A172 (cell line): ENCODE measurements at regions not wholly inside any gene's neighbourhood (a gene's known extent, or its start where the extent isn't known, plus 50 kb on each side); places are given as distances from the start of the nearest gene placed in this dataset.

Experiments used
- DNase-seq: peaks from one replicate; pipeline ENCODE4 v3.0.0-alpha.2; 2015; ENCODE audit warnings: low spot score

DNA sequence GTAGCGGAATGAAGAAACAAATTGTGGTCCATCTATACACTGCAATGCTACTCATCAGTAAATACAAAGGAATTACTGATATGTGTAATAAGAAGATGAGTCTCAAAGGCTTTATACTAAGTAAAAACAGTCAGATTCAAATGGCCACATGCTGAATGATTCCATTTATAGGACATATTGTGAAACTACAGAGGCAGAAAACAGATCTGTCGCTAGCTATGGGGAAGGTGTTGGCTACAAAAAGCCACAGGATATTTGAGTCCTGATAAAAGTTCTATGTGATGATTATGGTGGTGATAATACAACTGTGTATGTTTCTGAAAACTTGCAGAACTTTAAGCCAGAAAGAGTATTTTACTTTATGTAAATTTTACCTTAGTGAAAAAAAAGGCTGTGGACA lies 313.2 kb downstream of the HDGFL1 start:
- no peak for DNase-seq

- no peak for DNase-seq
Observed at GRCh38 chr6:22883061-22883717, 313.8 kb downstream of the HDGFL1 start.

DNA sequence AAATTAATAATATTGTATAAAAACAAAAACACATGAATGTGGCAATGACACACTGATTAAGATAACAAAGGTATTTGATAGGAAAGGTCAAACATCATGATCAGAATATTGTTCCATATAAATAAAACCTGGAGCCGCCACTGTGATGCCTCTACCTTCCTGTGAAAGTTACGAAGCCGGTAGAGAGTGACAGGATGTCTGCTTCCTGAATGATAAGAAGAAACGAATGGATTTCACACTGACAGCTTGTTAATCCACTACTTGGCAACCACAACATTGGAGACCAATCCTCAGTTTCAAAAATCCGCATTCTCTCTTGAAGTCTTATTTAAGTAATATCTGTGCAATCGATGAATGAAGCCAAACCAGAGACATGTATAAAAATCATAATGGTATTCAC lies 315.1 kb downstream of the HDGFL1 start:
- no peak for DNase-seq

DNA sequence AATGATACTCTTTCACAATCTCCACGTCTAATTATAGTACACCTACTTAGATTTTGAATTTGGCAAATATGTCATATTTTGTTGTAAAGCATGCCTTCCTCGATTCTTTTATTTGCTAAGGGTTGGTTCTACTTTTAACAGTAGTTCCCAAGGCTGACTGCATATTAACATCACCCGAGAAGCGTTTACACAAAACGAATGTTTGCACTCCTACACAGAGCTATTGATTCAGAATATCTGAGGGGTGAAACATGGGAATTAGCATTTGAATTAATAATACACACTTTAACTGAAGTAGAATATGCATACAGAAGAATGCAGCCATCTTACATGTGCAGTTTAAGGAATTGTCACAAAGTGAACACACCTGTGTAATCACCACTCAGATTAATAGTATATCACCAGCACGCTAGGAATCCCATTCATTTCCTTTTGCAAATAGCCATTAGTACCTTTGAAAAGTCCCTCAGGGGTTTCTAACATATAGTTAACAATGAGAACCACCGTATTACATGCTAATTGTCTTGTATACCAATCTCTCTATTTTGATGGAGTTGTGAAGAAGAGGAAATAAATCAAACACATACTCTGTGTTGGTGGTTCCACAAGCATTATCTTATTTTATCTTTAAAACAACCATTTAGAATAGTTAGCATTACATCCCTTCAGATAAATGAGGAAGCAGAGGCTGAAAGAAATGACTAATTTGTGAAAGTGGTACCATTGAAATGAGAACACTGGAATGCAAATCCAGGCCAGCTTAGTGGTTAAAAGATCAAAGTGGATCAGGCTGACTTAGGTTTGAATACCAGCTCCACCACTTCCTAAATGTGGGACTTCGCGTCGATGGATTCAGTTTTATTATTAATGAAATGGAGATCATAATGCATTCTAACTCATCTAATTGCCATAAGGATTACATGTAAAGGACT lies 317.6 kb downstream of the HDGFL1 start:
- peak; percentile 75 for DNase-seq

DNA sequence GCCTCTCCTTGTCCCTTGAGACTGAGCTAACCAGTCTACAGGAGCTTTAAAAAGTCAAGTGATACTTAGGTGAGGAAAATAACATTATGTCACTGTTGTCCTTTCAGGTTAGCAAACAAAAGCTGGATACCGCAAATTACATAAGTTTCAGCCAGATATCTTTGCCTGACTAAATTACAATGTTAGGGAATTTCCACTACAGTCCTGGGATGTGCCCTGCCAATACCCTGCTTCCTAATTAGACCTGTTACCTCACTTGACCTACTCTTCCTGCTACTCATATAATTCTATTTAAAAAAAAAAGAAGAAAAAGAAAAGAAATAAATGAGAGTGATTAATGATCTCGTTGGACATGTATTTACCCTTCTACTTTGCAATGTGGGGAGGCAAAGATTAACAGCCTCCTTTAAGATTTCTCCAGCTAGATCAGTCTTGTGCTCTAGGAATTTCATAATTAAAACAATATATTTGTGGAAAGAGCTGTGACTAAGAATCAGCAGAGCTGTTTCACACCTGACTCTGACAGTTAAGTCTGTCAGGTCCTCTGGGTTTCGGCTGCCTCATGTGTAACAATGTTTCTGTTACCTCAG lies 318.9 kb downstream of the HDGFL1 start:
- DNase-seq, result peak; percentile 84

- DNase-seq, result no peak
Observed at GRCh38 chr6:22891934-22892333, 322.6 kb downstream of the HDGFL1 start.

- peak; percentile 92 for DNase-seq
Observed at GRCh38 chr6:22892452-22892851, 323.1 kb downstream of the HDGFL1 start.

DNA sequence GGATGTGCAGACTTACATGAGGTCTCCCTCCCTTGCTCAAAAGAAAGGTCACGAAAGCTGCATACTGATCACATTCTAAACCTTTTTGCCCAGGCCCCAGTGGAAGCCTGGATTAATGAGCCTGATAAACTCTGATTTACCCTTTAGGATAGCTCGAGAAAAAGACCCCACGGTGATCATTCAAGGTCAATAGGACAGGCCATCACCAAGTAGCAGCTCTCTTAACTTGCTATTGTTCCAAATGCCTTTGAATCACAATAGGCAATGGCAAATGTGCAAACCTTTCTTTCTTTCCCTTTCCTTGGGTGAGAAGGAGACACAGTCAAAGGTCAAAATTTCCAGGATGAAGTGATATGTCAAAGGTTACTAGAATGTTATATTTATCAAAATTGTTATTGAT lies 327.3 kb downstream of the HDGFL1 start:
- DNase-seq, result no peak

DNA sequence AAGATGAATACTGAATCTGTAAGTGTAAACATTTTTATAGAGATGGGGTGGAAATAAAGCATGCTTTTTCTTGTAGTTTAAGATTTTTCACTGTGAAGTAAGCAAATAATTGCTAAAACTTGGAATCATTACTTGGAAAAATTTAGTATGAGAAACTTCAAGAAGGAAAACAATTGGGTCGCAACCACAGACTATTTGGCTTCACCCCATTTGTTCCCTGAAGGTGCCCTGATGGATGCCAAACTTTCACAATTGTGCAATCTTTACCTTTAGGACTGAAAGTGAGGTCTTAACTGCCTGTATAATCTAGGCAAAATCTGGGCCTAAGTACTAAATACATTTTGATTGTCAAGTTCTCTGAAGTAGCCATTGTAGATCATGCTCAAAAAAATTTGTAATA lies 330.1 kb downstream of the HDGFL1 start:
- DNase-seq, result no peak

DNA sequence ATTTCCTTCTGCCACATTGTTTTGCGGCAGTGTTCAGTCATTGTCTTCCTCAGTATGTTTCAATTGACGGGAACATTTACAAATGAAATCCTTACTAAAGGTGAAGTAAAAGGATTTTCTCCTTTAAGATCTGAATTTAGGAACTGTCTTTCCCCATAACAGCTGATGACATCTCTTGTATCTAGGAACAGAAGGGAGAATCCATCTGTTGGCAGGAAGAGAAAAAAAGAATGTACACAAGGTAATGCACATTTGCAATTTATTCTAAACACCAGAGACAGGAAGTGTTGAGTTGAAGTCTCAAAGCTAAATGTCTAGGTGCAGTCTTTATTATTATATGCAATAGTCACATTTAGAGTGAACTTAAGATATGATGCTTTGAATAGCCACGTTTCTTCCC lies 334.5 kb downstream of the HDGFL1 start:
- no peak for DNase-seq

- DNase-seq, result no peak
Observed at GRCh38 chr6:22904431-22904830, 335.1 kb downstream of the HDGFL1 start.

DNA sequence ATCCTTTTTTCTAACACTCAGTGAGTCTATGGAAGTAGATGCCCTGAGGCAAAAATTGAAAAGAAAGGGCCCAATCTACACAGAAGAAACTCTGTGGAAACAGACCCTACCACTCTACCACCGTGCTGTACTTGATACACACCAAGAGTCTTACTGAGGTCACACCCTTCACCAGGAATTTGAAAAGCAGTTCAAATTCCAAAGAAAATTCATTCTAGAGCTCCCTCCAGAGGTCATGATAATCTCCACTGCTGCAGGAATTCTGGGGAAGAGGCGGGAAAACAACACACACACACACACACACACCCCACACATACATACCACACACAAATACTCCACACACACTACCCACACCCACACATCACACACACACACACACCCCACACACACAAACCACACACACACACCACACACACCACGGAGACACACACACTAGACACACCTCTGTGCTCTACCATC lies 336.8 kb downstream of the HDGFL1 start:
- DNase-seq, result peak; percentile 46

DNA sequence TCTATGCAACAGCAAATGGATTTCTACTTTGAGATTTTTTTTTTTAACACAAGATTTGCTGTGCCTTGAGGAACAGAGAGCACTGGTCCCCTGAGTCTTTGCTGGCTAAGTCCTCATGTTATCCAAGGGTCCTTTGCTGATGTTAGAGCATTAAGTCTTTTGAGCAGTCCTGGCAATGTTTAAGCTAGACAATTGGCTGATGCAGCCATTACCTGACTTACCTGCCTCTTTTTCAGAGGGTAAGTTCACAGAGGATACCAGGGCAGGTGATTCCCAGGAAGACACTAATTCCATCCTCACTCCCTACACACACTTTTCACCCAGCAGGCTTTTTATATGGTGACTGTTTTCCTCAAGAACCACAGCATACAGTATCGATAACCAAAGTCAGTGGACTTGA lies 337.7 kb downstream of the HDGFL1 start:
- DNase-seq, result no peak

GRCh38 chr6:22910370-22910769 lies 341.0 kb downstream of the HDGFL1 start:
- DNase-seq, result no peak

- no peak for DNase-seq
Observed at GRCh38 chr6:22913612-22914011, 344.2 kb downstream of the HDGFL1 start.

- DNase-seq, result no peak
Observed at GRCh38 chr6:22917344-22917743, 348.0 kb downstream of the HDGFL1 start.

DNA sequence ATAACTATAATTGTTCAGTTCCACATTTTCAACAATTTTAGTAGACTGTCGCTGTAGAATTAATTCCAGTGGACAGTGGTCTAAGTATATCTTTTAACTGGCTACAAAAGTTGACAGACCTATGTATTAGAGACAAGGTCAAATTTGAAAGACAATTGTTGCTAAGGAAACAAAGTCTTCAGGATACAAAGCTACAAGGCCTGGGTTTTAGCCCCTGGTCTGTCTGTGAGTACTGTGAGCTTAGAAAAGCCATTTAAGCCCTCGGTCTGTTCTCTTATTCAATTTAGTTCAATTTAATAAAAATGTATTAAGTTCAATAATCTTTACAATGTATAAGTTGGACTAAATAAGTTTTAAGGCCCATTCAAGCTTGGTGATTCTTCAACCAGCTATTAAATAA lies 352.5 kb downstream of the HDGFL1 start:
- DNase-seq, result no peak

DNA sequence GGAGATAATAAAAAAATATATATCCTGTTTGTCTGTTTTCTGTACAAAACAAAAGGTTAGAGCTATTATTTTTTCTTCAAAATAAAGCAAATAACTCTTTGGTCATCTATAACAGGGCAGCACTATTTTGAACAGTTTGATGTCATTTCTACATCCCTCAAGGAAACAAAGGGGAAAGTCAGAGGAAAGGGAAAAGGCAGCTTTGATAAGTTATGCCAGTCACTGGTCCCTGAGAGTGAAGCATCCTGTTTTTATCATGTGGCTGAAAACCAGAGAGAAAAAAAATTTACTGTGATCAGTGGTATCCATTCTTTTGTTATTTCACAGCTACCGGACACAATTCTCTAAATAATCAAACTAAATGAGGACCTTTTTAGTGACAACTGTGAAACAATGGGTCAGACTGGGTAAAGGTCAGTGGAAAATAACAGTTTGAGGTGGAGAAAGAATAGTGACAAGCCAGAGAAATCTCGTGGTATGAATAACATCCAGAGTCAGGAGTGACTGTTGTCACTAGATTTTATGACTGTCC lies 356.0 kb downstream of the HDGFL1 start:
- no peak for DNase-seq

DNA sequence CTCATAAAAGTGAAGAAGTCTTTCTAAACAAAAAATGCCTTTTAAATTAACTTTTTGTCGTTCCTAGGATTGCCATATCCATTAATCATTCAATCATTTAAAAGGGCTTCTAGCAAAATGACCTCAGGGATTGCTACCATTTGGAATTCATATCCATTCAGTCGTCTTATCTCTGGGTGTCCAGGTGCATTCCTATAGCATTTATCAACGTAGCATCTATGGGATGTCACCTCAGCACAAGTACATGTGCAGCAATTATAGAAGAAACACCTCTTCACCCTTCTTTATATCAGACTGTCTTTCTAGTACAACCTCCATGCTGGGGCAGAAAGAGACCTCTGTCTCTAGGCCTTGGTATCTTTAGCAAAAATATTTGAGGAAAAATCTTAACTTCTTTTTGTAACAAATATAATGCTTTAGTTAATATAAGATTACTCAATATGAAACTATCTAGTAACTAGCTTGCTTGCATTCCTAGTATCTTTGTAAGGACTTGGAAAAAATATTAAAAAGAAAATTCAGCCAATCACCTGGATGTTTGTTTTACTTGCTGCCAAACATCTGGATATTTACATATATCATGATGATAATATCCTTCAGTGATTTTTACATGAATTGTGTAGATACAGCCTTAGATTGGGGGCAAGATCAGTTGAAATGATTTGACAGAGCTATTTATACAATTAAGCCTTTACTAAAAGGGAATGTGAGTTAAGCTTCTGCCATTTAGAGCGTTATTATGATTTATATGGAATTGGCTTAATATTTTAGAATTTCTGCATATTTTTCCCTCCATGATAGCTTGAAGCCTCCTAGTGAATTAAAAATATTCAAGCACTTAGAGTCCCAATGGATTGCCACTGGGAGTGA lies 356.8 kb downstream of the HDGFL1 start:
- DNase-seq, result no peak

GRCh38 chr6:22926790-22927354 lies 357.5 kb downstream of the HDGFL1 start:
- no peak for DNase-seq

DNA sequence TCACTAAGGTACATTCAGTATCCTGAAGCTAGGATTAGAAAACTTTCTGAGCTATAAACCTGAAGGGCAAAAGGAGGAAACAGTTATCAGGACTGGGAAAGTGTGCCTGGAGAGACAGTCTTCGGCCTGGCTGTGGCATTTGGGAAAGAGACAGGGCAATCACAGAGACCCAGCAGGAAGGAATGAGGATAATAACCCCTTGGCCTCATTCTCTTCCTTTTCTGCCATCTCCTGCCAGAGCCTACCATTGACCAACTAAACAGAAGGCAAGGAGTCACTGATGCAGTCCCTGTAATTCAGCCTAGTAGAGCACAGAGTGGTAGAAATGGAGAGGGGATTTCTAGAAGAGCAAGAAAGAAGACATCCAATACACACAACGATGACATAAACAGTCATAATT lies 359.4 kb downstream of the HDGFL1 start:
- no peak for DNase-seq
